T-helper 1 cell treated with Interleukin-12 subunit alpha and Interleukin-12 subunit beta and Interleukin-4 antibody, amounts not matched to agents 30 μg/mL and 1 μg/mL, for 36 hours (primary cell): ENCODE measurements at regions not wholly inside any gene's neighbourhood (a gene's known extent, or its start where the extent isn't known, plus 50 kb on each side); places are given as distances from the start of the nearest gene placed in this dataset.
A peak's percentile ranks its signal among the peaks of the same experiment; 100 is the strongest.

ENCODE experiments used
- H3K27ac Mint-ChIP-seq: one replicate; pipeline ENCODE4 v1.8.0; 2021; ENCODE audit warnings: mild to moderate bottlenecking, mixed read lengths
- H3K27me3 Mint-ChIP-seq: one replicate; pipeline ENCODE4 v1.8.0; 2021; ENCODE audit warnings: low read depth, mixed read lengths
- H3K36me3 Mint-ChIP-seq: one replicate; pipeline ENCODE4 v1.8.0; 2021; ENCODE audit warnings: low read depth, mixed read lengths
- H3K4me1 Mint-ChIP-seq: one replicate; pipeline ENCODE4 v1.8.0; 2021; ENCODE audit warnings: low read depth, mixed read lengths
- H3K4me3 Mint-ChIP-seq: one replicate; pipeline ENCODE4 v1.8.0; 2021; ENCODE audit warnings: mild to moderate bottlenecking, moderate library complexity, mixed read lengths
- H3K9me3 Mint-ChIP-seq: one replicate; pipeline ENCODE4 v1.8.0; 2021; ENCODE audit warnings: mixed read lengths

DNA sequence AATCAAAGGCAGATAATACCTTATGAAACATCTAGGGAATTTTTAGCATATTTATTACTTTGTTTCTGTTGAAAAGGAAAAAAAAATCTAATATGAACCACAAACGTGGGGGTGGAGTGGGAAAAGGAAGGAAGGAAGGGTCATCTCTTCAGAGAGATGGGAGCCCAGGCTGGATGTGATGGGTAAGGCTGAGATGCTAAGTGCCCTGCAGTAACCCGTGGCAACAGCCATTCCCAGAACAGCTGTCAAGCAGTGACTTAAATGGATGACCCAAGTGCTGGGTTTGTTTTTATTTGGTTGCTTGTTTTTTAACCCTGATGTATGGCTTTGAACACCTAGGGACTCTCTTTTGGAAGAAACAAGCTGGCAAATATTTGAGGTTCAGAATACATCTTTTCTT lies 50.7 kb upstream of the KLF7 start:
- Mint-ChIP-seq H3K36me3 (peaks cover 2% of the 10 kb centered on the region), H3K9me3 (no peaks in the 10 kb centered on the region), H3K27ac (no peak overlapping the region), H3K4me1 (peaks cover 1% of the 10 kb centered on the region), H3K4me3 (no peak overlapping the region), H3K27me3 (peaks cover 22% of the 10 kb centered on the region)

DNA sequence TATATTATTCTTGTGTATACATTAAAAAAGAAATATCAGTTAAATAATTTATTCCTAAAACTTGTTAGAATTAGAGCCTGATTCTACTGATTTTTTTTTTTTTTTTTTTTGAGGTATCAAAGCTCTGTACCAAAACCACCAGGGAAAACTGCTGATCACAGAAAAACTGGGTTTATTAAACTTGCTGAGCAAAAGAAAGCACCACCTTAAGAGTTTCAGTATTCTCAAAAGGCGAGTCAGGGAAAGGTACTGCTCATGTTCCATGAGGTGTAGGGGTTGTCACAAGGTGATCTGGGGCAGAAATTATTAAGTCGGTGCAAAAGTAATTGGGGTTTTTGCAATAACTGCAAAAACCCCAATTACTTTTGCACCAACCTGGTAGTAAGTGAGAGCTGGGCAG lies 51.7 kb upstream of the KLF7 start:
- H3K9me3 Mint-ChIP-seq = no peaks in the 10 kb centered on the region
- H3K4me1 Mint-ChIP-seq = peaks cover 1% of the 10 kb centered on the region
- H3K36me3 Mint-ChIP-seq = peaks cover 2% of the 10 kb centered on the region
- peaks cover 19% of the 10 kb centered on the region for H3K27me3 Mint-ChIP-seq
- no peak overlapping the region for H3K4me3 Mint-ChIP-seq
- no peak overlapping the region for H3K27ac Mint-ChIP-seq

DNA sequence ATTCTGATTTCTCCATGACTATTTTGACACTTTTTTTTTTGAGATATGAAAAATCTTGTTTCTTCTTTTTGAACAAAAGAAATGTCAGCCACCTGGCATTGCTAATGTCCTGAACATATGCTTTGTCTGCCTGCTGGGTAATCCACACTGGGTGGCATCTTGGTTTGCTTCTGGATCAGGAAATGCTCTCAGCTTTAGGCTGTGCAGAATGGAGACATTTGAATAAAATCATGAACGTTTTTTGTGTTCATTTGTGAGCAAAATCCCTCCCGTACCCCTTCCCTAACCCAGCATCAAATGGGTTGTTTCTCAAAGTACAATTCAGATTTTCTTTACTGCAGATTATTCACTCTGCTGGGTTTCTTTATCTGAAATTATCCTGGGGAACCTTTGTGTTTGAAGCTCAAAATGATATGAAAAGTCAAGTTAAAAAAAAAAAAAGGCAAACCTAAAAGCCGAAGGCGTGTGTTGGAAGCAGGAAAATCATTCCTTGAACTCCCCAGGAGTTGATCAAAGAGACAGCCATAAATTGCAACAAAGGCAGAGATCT lies 53.4 kb upstream of the KLF7 start:
- H3K4me1 Mint-ChIP-seq = peaks cover 10% of the 10 kb centered on the region
- no peak overlapping the region for H3K4me3 Mint-ChIP-seq
- H3K36me3 Mint-ChIP-seq = peaks cover 2% of the 10 kb centered on the region
- H3K27me3 Mint-ChIP-seq = peaks cover 19% of the 10 kb centered on the region
- no peaks in the 10 kb centered on the region for H3K9me3 Mint-ChIP-seq
- H3K27ac Mint-ChIP-seq = no peak overlapping the region

DNA sequence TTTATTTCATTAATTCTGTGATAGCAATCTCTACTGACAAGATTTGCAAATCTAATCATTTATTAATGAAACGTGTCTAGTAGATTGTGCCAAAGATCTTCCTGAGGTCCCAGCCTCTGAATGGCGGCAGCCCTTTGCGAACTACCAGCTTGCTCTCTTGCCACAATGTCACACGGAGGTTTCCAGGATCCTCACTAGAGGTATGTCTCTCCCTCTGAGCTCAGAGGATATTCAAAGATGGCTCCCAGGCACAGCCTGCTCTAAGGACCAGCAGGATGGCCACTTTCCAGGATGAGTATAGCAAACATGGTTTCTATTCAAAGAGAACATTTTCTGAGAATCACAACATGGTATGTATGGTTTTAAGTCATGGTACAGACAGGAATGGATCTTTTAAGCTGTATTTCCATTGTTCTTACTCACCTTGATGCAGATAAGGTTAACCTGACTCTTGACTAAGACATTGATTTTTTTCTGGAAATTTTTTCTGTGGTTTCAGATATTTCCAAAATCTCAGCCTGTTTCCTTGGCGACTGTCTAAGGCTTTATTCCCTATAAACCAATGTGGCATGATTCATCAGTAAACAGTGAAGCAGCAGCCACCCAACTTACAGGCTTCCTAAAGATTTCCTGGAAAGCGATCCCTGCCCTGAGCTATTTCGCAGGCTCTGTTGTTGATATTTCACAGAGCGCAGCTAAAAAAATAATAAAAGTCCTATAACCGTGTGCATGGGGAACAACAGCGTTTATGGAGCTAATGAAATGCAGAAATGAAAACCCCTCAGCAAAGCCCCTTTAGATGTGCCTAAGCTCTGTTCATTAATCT lies 54.1 kb upstream of the KLF7 start:
- Mint-ChIP-seq H3K27ac (no peak overlapping the region), H3K36me3 (peaks cover 2% of the 10 kb centered on the region), H3K4me3 (no peak overlapping the region), H3K9me3 (no peaks in the 10 kb centered on the region), H3K4me1 (peaks cover 16% of the 10 kb centered on the region), H3K27me3 (peaks cover 19% of the 10 kb centered on the region)

DNA sequence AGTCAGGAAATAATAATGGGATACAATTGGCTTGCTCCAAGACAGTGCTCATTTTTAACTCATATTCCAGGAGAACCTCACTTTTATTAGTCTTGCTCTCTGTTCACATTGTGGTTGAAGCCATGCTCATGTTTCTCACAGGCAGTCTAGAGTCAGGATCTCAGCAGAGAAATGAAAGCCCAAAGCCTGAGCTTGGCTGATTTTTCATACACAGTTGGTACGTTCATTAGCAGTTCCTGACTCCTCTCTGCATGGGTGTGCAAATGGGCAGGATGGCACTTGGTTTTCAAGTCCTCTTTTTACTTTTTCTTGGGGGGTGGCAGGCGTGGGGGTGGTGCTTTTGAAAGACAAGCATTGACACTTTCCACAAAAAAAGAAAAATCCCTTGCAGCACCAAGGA lies 56.0 kb upstream of the KLF7 start:
- Mint-ChIP-seq H3K4me3 (no peak overlapping the region), H3K9me3 (no peaks in the 10 kb centered on the region), H3K4me1 (peaks cover 33% of the 10 kb centered on the region), H3K27ac (no peak overlapping the region), H3K27me3 (peaks cover 13% of the 10 kb centered on the region), H3K36me3 (peaks cover 2% of the 10 kb centered on the region)

DNA sequence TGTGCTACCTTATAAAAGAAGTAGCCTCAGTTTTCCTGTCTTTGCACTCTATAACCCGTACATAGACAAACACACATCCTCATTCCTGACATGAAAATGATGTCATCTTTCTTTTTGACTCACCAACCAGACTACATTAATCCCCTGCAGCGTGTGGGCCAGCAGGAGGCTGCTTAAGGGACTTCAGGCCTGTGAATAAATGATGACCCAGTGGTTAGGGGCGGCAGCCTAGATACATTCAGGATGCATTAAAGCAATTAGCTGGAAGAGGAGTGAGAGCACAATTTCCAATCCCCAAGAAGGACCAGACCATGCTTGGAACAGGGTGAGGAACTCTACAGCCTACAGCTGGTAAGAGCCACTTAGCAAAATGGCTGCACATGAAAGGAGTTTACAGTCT lies 57.3 kb upstream of the KLF7 start:
- Mint-ChIP-seq H3K27ac (no peak overlapping the region), H3K27me3 (peaks cover 13% of the 10 kb centered on the region), H3K36me3 (peaks cover 2% of the 10 kb centered on the region), H3K4me3 (no peak overlapping the region), H3K9me3 (no peaks in the 10 kb centered on the region), H3K4me1 (peaks cover 35% of the 10 kb centered on the region)

DNA sequence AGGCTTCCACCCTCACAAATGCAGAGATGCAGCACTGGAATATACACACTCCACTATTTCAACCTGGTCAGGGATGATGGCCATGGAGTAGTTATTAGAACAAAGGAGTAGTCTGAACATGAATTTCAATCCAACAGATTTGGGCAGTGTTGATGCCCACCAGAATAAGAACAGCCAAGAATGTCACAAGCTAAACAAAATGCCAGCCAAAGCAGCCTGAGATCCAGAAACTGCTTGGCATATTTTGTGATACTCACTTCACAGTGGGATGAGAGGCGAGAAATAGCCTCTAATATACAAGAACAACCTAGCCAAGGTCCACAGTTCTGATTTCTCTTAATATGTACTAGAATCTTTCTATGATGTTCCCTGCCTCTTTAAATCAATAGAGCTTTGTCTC lies 58.6 kb upstream of the KLF7 start:
- H3K4me1 Mint-ChIP-seq = peaks cover 38% of the 10 kb centered on the region
- H3K27ac Mint-ChIP-seq = no peak overlapping the region
- H3K9me3 Mint-ChIP-seq = no peaks in the 10 kb centered on the region
- H3K27me3 Mint-ChIP-seq = peaks cover 6% of the 10 kb centered on the region
- no peak overlapping the region for H3K4me3 Mint-ChIP-seq
- H3K36me3 Mint-ChIP-seq = peaks cover 2% of the 10 kb centered on the region

DNA sequence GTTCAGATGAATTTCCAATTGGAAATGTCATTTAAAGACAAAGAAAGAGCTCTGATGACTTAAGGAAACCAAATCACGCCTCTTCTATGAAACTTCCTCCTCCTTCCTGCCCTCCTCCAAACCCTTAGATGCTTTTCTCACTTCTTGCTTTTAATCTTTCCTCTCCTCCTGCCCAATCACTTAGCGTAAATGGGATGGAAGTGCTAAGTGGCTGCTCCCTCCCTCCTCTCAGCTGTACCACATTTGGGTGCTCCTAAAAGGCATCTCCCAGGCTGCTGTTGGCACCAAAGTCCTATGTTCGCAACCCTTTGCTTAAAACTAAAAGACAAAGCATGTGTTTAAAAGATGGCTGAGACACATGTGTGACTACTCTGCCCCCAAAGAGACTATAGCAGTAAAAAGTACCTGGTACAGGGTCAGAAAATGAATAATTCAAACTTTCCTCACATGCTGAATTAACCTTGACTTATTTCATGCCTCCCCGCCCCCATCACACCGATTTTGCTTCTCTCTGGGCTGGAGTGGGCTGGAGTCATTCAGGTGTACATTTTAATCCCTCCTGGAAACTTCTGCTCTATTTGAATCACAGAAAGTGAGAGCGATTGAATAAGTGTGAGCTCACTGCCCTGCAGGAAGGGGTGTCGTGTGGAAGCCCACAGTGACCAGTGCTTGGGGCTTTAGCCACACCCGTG lies 59.2 kb upstream of the KLF7 start:
- Mint-ChIP-seq H3K27ac (peak overlapping the region; percentile 64), H3K36me3 (peaks cover 2% of the 10 kb centered on the region)

DNA sequence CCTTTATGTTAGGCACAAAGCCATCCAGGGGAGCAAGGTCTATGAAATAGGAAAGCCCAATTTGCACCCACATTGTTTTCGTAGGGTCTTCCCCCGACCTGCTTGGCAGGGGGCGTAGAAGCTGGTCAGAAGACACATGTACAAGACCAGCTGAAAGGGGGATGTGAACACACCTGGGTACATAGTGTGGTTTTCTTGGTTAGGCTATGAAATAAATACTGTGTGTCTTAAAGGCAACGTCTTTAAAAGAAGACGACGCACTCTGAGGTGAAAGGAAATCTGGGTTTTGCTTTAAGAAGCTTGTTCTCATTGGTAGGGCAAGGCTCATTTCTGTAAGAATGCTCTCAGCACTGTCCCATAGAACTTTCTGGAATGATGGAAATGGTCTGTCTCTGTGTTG lies 60.0 kb upstream of the KLF7 start:
- Mint-ChIP-seq H3K27ac (no peak overlapping the region), H3K36me3 (peaks cover 2% of the 10 kb centered on the region), H3K4me3 (no peak overlapping the region), H3K4me1 (peaks cover 46% of the 10 kb centered on the region), H3K27me3 (peaks cover 5% of the 10 kb centered on the region), H3K9me3 (no peaks in the 10 kb centered on the region)

More for the DNA sequence above, 59.2 kb upstream of the KLF7 start:
- no peaks in the 10 kb centered on the region for H3K9me3 Mint-ChIP-seq
- H3K27me3 Mint-ChIP-seq = peaks cover 5% of the 10 kb centered on the region
- H3K4me1 Mint-ChIP-seq = peaks cover 41% of the 10 kb centered on the region
- H3K4me3 Mint-ChIP-seq = no peak overlapping the region

DNA sequence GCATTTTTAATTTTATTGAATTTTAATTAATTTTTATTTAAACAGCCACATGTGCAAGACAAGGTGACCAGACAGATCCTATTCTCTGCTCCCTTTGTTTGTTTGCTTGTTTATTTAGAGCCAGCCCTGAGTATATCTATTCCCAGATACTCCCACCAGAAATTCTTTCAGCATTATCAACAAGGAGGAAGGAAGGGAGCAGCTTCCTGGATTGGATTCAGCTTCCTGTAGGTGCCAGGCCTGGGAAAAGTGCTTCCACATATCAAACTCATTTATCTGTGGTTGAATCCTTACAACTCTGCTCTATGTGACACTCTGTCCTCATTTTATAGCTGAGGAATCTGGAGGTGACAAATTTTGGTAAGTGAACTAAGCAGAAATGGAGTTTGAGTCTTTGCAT lies 60.5 kb upstream of the KLF7 start:
- Mint-ChIP-seq H3K4me1 (peaks cover 50% of the 10 kb centered on the region), H3K27ac (no peak overlapping the region), H3K9me3 (no peaks in the 10 kb centered on the region), H3K27me3 (peaks cover 2% of the 10 kb centered on the region), H3K4me3 (no peak overlapping the region), H3K36me3 (peaks cover 1% of the 10 kb centered on the region)

DNA sequence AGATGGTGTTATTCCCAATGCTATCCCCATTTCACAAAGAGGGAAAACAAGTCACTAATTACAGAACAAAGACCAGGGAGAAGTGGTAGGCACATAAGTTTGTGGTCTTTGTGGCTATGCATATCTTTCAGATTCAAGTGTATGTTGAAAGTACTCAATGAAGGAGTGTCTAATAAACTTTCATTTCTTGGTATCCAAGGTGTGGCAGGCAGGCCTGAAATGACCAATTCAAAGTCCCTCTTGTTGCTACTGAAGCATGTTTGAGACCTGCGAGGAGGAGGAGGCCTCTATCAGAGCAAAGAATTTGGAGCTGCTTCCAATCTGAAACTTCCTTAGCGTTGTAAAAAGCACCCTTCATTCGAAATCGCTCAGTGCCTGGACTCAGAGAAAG lies 60.9 kb upstream of the KLF7 start:
- Mint-ChIP-seq H3K9me3 (no peaks in the 10 kb centered on the region), H3K36me3 (no peaks in the 10 kb centered on the region), H3K4me1 (peaks cover 53% of the 10 kb centered on the region), H3K27ac (no peak overlapping the region), H3K27me3 (no peaks in the 10 kb centered on the region), H3K4me3 (no peak overlapping the region)

DNA sequence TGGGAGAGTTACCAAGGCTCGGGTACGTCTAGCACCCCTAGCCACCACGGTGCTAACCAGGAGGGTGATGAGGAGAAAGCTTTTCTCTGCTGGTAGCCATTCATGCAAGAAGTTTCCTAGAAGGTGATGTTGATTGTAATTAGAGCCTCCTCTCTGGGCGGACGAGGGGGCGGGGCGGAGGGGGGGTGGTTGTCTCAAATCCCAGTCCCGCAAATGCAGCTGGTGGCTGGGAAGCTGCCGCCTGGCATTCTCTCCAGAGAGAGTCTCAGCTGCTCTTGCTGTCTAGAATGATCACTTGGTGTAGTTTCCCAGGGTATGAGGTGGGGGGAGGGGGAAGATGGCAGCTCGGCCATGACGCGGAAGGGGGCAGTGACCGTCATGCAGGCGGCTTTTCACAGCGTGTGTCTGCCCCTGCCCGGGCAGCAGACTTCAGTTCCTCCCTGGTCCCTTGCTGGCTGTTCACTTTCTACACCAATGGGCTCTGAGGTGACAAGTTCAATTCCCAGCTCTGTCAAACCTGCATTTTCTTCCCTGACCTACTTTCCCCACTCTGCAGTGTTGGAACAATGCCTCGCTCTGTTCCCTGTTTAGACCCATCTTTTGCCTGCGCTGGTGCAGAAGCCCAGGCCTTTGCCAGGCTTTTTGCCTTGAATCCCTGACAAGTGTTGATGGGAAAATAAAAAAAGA lies 61.5 kb upstream of the KLF7 start:
- Mint-ChIP-seq H3K9me3 (no peaks in the 10 kb centered on the region), H3K4me1 (peaks cover 57% of the 10 kb centered on the region)

DNA sequence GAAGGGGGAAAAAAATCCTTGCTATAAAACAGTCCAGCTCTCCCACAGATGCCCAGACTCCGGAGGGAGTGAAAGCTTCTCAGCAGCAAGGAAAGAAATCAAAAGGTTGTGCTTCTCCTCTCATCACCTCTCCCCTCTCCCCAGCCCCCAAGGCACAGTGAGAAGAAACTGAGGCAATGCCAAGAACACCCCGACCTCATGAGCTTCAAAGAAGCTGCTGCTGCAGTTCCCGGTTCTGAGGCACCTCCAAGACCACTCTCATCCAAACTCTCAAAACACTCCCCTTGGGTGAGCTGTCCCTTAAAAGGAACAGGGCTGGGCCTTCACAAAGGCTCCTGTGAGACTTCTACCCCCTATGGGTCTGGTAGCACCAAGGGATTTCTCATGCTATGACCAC lies 62.0 kb upstream of the KLF7 start:
- Mint-ChIP-seq H3K9me3 (no peaks in the 10 kb centered on the region), H3K27me3 (no peaks in the 10 kb centered on the region), H3K4me1 (peaks cover 54% of the 10 kb centered on the region), H3K36me3 (no peaks in the 10 kb centered on the region), H3K27ac (no peak overlapping the region), H3K4me3 (no peak overlapping the region)

More for the DNA sequence above, 61.5 kb upstream of the KLF7 start:
- H3K36me3 Mint-ChIP-seq = no peaks in the 10 kb centered on the region
- no peak overlapping the region for H3K4me3 Mint-ChIP-seq
- H3K27me3 Mint-ChIP-seq = no peaks in the 10 kb centered on the region
- H3K27ac Mint-ChIP-seq = no peak overlapping the region

DNA sequence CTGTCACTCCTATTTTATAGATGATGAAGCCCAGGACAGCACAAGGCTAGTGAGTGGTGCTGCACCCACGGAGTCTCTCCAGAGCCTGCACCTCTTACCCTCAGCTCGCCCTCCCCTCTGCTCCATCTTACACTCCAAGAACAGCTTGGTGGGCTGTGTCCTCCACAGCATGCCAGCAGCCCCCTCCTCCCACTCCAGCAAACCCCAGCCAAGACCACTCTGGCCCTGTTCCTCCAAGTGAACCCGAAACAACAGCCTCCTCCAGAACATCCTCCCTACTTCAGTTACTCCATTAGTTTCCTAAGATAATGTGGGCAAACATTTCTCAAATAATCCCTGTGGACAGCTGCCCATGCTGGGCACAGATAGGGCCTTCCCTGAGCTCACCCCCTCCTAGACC lies 62.7 kb upstream of the KLF7 start:
- H3K36me3 Mint-ChIP-seq = no peaks in the 10 kb centered on the region
- H3K27me3 Mint-ChIP-seq = no peaks in the 10 kb centered on the region
- H3K4me1 Mint-ChIP-seq = peaks cover 50% of the 10 kb centered on the region
- no peak overlapping the region for H3K27ac Mint-ChIP-seq
- no peaks in the 10 kb centered on the region for H3K9me3 Mint-ChIP-seq
- no peak overlapping the region for H3K4me3 Mint-ChIP-seq
